ENCODE measurements at regions not wholly inside any gene's neighbourhood (a gene's known extent, or its start where the extent isn't known, plus 50 kb on each side); places are given as distances from the start of the nearest gene placed in this dataset.
A peak's percentile ranks its signal among the peaks of the same experiment; 100 is the strongest.

GRCh38 chr9:25613709-25614108, 64.5 kb downstream of the TUSC1 start:
- no peaks in the 10 kb centered on the region for H3K36me3 ChIP-seq
- DNase-seq (no peak), ATAC-seq (no peak)
- no peaks in the 10 kb centered on the region for H3K27me3 ChIP-seq
- TF ChIP-seq CTCF (IDR thresholded peaks at IDR 0.05): no peak
- intact Hi-C loops (cut with DNase I): no loop called here
- H3K4me1 ChIP-seq: no peaks in the 10 kb centered on the region
- no peak overlapping the region for H3K4me3 ChIP-seq
- H3K27ac ChIP-seq: no peak overlapping the region
- no peaks in the 10 kb centered on the region for H3K9me3 ChIP-seq

GRCh38 chr9:25603106-25603505, 75.1 kb downstream of the TUSC1 start:
- no peak overlapping the region for H3K4me3 ChIP-seq
- DNase-seq (no peak), ATAC-seq (no peak)
- TF ChIP-seq CTCF (IDR thresholded peaks at IDR 0.05): no peak
- H3K9me3 ChIP-seq: no peaks in the 10 kb centered on the region
- H3K36me3 ChIP-seq: no peaks in the 10 kb centered on the region
- H3K27me3 ChIP-seq: no peaks in the 10 kb centered on the region
- intact Hi-C loops (cut with DNase I): no loop called here
- H3K4me1 ChIP-seq: no peaks in the 10 kb centered on the region
- H3K27ac ChIP-seq: no peak overlapping the region

- Histone ChIP-seq H3K4me1 (no peaks in the 10 kb centered on the region), H3K4me3 (no peak overlapping the region), H3K9me3 (no peaks in the 10 kb centered on the region), H3K27me3 (no peaks in the 10 kb centered on the region), H3K27ac (no peak overlapping the region), H3K36me3 (no peaks in the 10 kb centered on the region)
- intact Hi-C loops (cut with DNase I): no loop called here
- no peak for TF ChIP-seq CTCF (IDR thresholded peaks at IDR 0.05)
- DNase-seq (no peak), ATAC-seq (peak; percentile 77)
Observed at GRCh38 chr9:25602400-25603044, 75.7 kb downstream of the TUSC1 start.

- Histone ChIP-seq H3K9me3 (no peaks in the 10 kb centered on the region), H3K4me1 (no peaks in the 10 kb centered on the region), H3K36me3 (no peaks in the 10 kb centered on the region), H3K27me3 (no peaks in the 10 kb centered on the region), H3K27ac (no peak overlapping the region), H3K4me3 (no peak overlapping the region)
- no peak for ATAC-seq
- no peak for DNase-seq
- TF ChIP-seq CTCF (IDR thresholded peaks at IDR 0.05): no peak
- intact Hi-C loops (cut with DNase I): no loop called here
Observed at GRCh38 chr9:25600501-25600900, 77.7 kb downstream of the TUSC1 start.

GRCh38 chr9:25584611-25585010, 93.6 kb downstream of the TUSC1 start:
- H3K27me3 ChIP-seq: no peaks in the 10 kb centered on the region
- H3K4me3 ChIP-seq: no peak overlapping the region
- no peak for ATAC-seq
- H3K27ac ChIP-seq: no peak overlapping the region
- intact Hi-C loops (cut with DNase I): no loop called here
- H3K36me3 ChIP-seq: no peaks in the 10 kb centered on the region
- no peaks in the 10 kb centered on the region for H3K9me3 ChIP-seq
- no peak for TF ChIP-seq CTCF (IDR thresholded peaks at IDR 0.05)
- no peak for DNase-seq
- no peaks in the 10 kb centered on the region for H3K4me1 ChIP-seq

- no peak overlapping the region for H3K27ac ChIP-seq
- H3K4me3 ChIP-seq: no peak overlapping the region
- DNase-seq (no peak), ATAC-seq (no peak)
- TF ChIP-seq CTCF (IDR thresholded peaks at IDR 0.05): no peak
- H3K27me3 ChIP-seq: no peaks in the 10 kb centered on the region
- intact Hi-C loops (cut with DNase I): no loop called here
- H3K9me3 ChIP-seq: no peaks in the 10 kb centered on the region
- no peaks in the 10 kb centered on the region for H3K36me3 ChIP-seq
- H3K4me1 ChIP-seq: no peaks in the 10 kb centered on the region
Observed at GRCh38 chr9:25573281-25573680, 105.0 kb downstream of the TUSC1 start.

Data from upper lobe of right lung (tissue), 1 donor.